HL-60 (cell line): ENCODE measurements at regions not wholly inside any gene's neighbourhood (a gene's known extent, or its start where the extent isn't known, plus 50 kb on each side); places are given as distances from the start of the nearest gene placed in this dataset.

Experiments
- CTCF ChIP-seq: IDR thresholded peaks from one replicate; pipeline ENCODE4 v1.5.1; 2011; ENCODE audit warnings: low read length, control low read depth, inconsistent platforms; ENCODE audit not compliant: insufficient read depth
- POLR2AphosphoS5 ChIP-seq: IDR thresholded peaks from 2 replicates; pipeline ENCODE4 v1.6.1; 2012; ENCODE audit warnings: low read depth
- REST ChIP-seq: IDR thresholded peaks from 2 replicates; pipeline ENCODE4 v1.6.1; 2012; ENCODE audit warnings: low read depth; ENCODE audit not compliant: insufficient replicate concordance

GRCh38 chr2:22382479-22383169 lies 1002.4 kb upstream of the KLHL29 start:
- TF ChIP-seq CTCF (no peak), REST (no peak), POLR2AphosphoS5 (no peak)
